ENCODE measurements at regions not wholly inside any gene's neighbourhood (a gene's known extent, or its start where the extent isn't known, plus 50 kb on each side); places are given as distances from the start of the nearest gene placed in this dataset.

DNA sequence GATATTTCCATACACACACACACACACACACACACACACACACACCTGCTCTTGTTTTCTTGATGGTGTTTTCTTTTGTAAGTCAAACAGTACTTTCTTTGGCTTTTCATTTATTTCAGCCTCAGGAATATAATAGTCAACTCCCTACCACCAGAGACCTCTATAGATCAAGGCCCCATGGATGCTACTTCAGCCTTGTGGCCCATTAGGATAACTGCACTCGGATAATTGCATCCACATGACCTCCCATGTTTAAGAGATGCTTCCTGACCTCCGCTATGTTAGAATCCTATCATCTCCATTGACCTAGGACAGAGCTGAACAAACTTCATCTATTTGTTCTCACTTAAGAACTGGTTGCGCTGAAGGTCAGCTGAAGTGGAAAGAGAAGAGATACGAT, 1094.0 kb upstream of the B3GALT2 start:
- TF ChIP-seq, protein P1, sequence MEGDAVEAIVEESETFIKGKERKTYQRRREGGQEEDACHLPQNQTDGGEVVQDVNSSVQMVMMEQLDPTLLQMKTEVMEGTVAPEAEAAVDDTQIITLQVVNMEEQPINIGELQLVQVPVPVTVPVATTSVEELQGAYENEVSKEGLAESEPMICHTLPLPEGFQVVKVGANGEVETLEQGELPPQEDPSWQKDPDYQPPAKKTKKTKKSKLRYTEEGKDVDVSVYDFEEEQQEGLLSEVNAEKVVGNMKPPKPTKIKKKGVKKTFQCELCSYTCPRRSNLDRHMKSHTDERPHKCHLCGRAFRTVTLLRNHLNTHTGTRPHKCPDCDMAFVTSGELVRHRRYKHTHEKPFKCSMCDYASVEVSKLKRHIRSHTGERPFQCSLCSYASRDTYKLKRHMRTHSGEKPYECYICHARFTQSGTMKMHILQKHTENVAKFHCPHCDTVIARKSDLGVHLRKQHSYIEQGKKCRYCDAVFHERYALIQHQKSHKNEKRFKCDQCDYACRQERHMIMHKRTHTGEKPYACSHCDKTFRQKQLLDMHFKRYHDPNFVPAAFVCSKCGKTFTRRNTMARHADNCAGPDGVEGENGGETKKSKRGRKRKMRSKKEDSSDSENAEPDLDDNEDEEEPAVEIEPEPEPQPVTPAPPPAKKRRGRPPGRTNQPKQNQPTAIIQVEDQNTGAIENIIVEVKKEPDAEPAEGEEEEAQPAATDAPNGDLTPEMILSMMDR (IDR thresholded peaks at IDR 0.05; ENCODE audit: low read length): no peak
- TF ChIP-seq EZH2 (IDR thresholded peaks at IDR 0.05; ENCODE audit: borderline replicate concordance, low read length): no peak
